Trophoblast cell (in vitro differentiated cells and primary cell): ENCODE measurements at regions not wholly inside any gene's neighbourhood (a gene's known extent, or its start where the extent isn't known, plus 50 kb on each side); places are given as distances from the start of the nearest gene placed in this dataset.

ENCODE experiments used
- DNase-seq, 2 donors: peaks; one replicate each; pipeline ENCODE4 v3.0.0-alpha.2; 2016
- H2AFZ ChIP-seq: 2 replicates; pipeline ENCODE4 v1.6.1; 2013; ENCODE audit warnings: low read length, moderate library complexity, mild to moderate bottlenecking; ENCODE audit not compliant: insufficient read depth, poor library complexity
- H2AK5ac ChIP-seq: 2 replicates; pipeline ENCODE4 v1.6.1; 2013; ENCODE audit warnings: mild to moderate bottlenecking, low read length
- H2BK120ac ChIP-seq: 2 replicates; pipeline ENCODE4 v1.6.1; 2013; ENCODE audit warnings: low read length, mild to moderate bottlenecking, moderate library complexity; ENCODE audit not compliant: insufficient read depth, poor library complexity
- H2BK12ac ChIP-seq: 2 replicates; pipeline ENCODE4 v1.6.1; 2013; ENCODE audit warnings: mild to moderate bottlenecking, low read length, moderate library complexity
- H2BK5ac ChIP-seq: 2 replicates; pipeline ENCODE4 v1.6.1; 2013; ENCODE audit warnings: low read length, low read depth, moderate library complexity, mild to moderate bottlenecking; ENCODE audit not compliant: poor library complexity
- H3K14ac ChIP-seq: 2 replicates; pipeline ENCODE4 v1.6.1; 2013; ENCODE audit warnings: mild to moderate bottlenecking, low read length
- H3K18ac ChIP-seq: 2 replicates; pipeline ENCODE4 v1.6.1; 2013; ENCODE audit warnings: mild to moderate bottlenecking, low read length
- H3K23ac ChIP-seq: 2 replicates; pipeline ENCODE4 v1.6.1; 2013; ENCODE audit warnings: low read length
- H3K27ac ChIP-seq: 2 replicates; pipeline ENCODE4 v1.5.1; 2013; ENCODE audit warnings: low read depth, mild to moderate bottlenecking, inconsistent platforms, low read length, moderate library complexity
- H3K27me3 ChIP-seq: 2 replicates; pipeline ENCODE4 v1.6.1; 2013; ENCODE audit warnings: inconsistent platforms, mild to moderate bottlenecking, low read length, moderate library complexity; ENCODE audit not compliant: insufficient read depth
- H3K36me3 ChIP-seq, 2 experiments: 1 replicate in 1 of 2; 2 replicates in 1 of 2; pipeline ENCODE4 v1.6.1; 2013; ENCODE audit warnings: low read length in 2 of 2, mild to moderate bottlenecking in 2 of 2, moderate library complexity in 1 of 2; ENCODE audit not compliant: insufficient read depth in 2 of 2, control insufficient read depth in 1 of 2
- H3K4ac ChIP-seq: 2 replicates; pipeline ENCODE4 v1.6.1; 2013; ENCODE audit warnings: low read depth, mild to moderate bottlenecking, low read length, moderate library complexity
- H3K4me1 ChIP-seq, 2 experiments: 1 replicate in 1 of 2; 2 replicates in 1 of 2; pipeline ENCODE4 v1.6.1; 2013; ENCODE audit warnings: low read length in 2 of 2, mild to moderate bottlenecking in 2 of 2, moderate library complexity in 1 of 2; ENCODE audit not compliant: insufficient read depth in 2 of 2, control insufficient read depth in 1 of 2
- H3K4me2 ChIP-seq: 2 replicates; pipeline ENCODE4 v1.6.1; 2013; ENCODE audit warnings: inconsistent platforms, mild to moderate bottlenecking, low read length, moderate library complexity
- H3K4me3 ChIP-seq: 2 replicates; pipeline ENCODE4 v1.5.1; 2013; ENCODE audit warnings: mild to moderate bottlenecking, low read depth, low read length, inconsistent platforms
- H3K79me1 ChIP-seq: one replicate; pipeline ENCODE4 v1.6.1; 2013; ENCODE audit warnings: low read length
- H3K79me2 ChIP-seq: 2 replicates; pipeline ENCODE4 v1.6.1; 2013; ENCODE audit warnings: low read length, mild to moderate bottlenecking; ENCODE audit not compliant: control insufficient read depth, insufficient read depth, poor library complexity
- H3K9ac ChIP-seq: 2 replicates; pipeline ENCODE4 v1.6.1; 2013; ENCODE audit warnings: mild to moderate bottlenecking, low read length
- H3K9me3 ChIP-seq: 2 replicates; pipeline ENCODE4 v1.6.1; 2013; ENCODE audit warnings: low read depth, mild to moderate bottlenecking, control low read depth, inconsistent platforms, low read length; ENCODE audit not compliant: insufficient read depth
- H4K12ac ChIP-seq: 2 replicates; pipeline ENCODE4 v1.6.1; 2013; ENCODE audit warnings: low read depth, mild to moderate bottlenecking, low read length, moderate library complexity
- H4K8ac ChIP-seq: 2 replicates; pipeline ENCODE4 v1.6.1; 2013; ENCODE audit warnings: low read depth, mild to moderate bottlenecking, low read length, moderate library complexity
- H4K91ac ChIP-seq: one replicate; pipeline ENCODE4 v1.6.1; 2013; ENCODE audit warnings: low read depth, mild to moderate bottlenecking, low read length, moderate library complexity
- WGBS: extraction: QIAGEN DNeasy Blood & Tissue Kit; methylation state at CpG from one replicate; pipeline ENCODE4 v1.1.7; 2013; ENCODE audit warnings: missing lambda C conversion rate; ENCODE audit not compliant: insufficient read length, insufficient coverage; ENCODE audit errors: extremely low coverage; 5-methylcytosine and 5-hydroxymethylcytosine counted together

GRCh38 chr5:2998106-2998505 is 246.6 kb upstream of the IRX2 start:
- Histone ChIP-seq H3K27ac (no peak overlapping the region), H3K23ac (no peak overlapping the region), H3K14ac (no peak overlapping the region), H2BK12ac (no peak overlapping the region), H3K18ac (no peak overlapping the region), H3K4me2 (no peak overlapping the region), H3K4ac (no peak overlapping the region), H2BK5ac (no peak overlapping the region), H3K27me3 (no peaks in the 10 kb centered on the region), H3K79me2 (no peaks in the 10 kb centered on the region), H4K8ac (no peak overlapping the region), H2AK5ac (no peak overlapping the region), H4K91ac (no peak overlapping the region), H2AFZ (no peak overlapping the region), H3K4me1 (peaks cover 7% of the 10 kb centered on the region in 2 experiments), H3K4me3 (no peak overlapping the region), H3K79me1 (no peaks in the 10 kb centered on the region), H4K12ac (no peak overlapping the region), H2BK120ac (no peak overlapping the region), H3K9ac (no peak overlapping the region), H3K36me3 (no peaks in the 10 kb centered on the region), H3K9me3 (peaks cover 4% of the 10 kb centered on the region)
- DNase-seq: no peak
- no CpG with 5 or more reads among the region's 8 CpGs for WGBS

DNA sequence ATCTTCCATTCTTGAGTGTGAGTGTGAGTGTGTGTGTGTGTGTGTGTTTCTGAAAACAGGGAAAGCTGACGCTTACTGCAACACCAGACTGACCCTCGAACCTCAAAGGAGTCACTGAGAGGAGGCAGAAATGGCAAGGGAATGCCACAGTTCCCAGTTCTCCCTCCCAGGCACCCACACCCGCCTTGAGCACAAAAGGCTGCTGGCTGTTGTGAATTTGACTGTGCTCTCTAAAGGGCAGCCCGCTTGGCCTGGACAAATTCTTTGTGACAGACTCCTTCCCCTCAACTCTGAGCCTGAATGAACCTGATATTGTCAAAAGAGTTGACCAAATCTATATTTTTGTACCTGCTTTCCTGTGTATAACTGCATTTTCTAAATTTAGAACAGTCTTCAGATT is 245.7 kb upstream of the IRX2 start:
- Histone ChIP-seq H4K8ac (no peak overlapping the region), H3K79me1 (no peaks in the 10 kb centered on the region), H2BK120ac (no peak overlapping the region), H3K9ac (no peak overlapping the region), H3K27me3 (no peaks in the 10 kb centered on the region), H3K4me3 (no peak overlapping the region), H3K18ac (no peak overlapping the region), H3K36me3 (no peaks in the 10 kb centered on the region), H3K4me1 (peaks cover 7% of the 10 kb centered on the region in 2 experiments), H3K9me3 (peaks cover 4% of the 10 kb centered on the region), H4K91ac (no peak overlapping the region), H3K79me2 (no peaks in the 10 kb centered on the region), H2AFZ (no peak overlapping the region), H3K14ac (no peak overlapping the region), H3K27ac (no peak overlapping the region), H2AK5ac (no peak overlapping the region), H3K23ac (no peak overlapping the region), H4K12ac (no peak overlapping the region), H2BK5ac (no peak overlapping the region), H3K4ac (no peak overlapping the region), H3K4me2 (no peak overlapping the region), H2BK12ac (no peak overlapping the region)
- no peak for DNase-seq
- WGBS: no CpG with 5 or more reads among the region's 4 CpGs

DNA sequence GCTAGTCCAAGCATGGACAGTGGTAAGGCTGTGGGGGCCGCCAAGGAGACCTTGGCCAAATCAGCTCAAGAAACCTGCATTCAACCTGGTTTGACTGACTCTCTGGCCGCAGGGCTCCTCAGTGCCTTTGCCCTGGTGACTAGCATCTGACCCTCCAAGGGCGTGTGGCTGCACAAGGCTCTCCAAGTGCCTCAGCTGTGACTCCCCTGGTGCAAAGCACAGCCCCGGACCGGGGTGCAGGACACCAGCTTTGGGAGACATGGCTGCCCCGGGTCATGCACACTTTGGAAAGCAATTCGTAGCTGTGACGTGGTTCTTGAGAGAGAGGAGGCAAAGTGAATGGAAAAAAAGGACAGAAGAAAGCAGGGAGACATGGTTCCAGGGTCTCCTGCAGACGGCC is 245.2 kb upstream of the IRX2 start:
- no CpG with 5 or more reads among the region's 9 CpGs for WGBS
- H3K4ac ChIP-seq: no peak overlapping the region
- no peak overlapping the region for H3K23ac ChIP-seq
- H3K79me2 ChIP-seq: no peaks in the 10 kb centered on the region
- no peaks in the 10 kb centered on the region for H3K27me3 ChIP-seq
- H4K8ac ChIP-seq: no peak overlapping the region
- no peak overlapping the region for H2AK5ac ChIP-seq
- H3K27ac ChIP-seq: no peak overlapping the region
- no peak overlapping the region for H2BK120ac ChIP-seq
- no peak overlapping the region for H3K4me3 ChIP-seq
- no peaks in the 10 kb centered on the region for H3K79me1 ChIP-seq
- H2BK12ac ChIP-seq: no peak overlapping the region
- H3K4me1 ChIP-seq: peaks cover 7% of the 10 kb centered on the region in 2 experiments
- H4K91ac ChIP-seq: no peak overlapping the region
- H4K12ac ChIP-seq: no peak overlapping the region
- peaks cover 3% of the 10 kb centered on the region for H3K9me3 ChIP-seq
- H2AFZ ChIP-seq: no peak overlapping the region
- no peak overlapping the region for H3K18ac ChIP-seq
- no peak overlapping the region for H2BK5ac ChIP-seq
- H3K36me3 ChIP-seq: no peaks in the 10 kb centered on the region
- H3K14ac ChIP-seq: no peak overlapping the region
- H3K4me2 ChIP-seq: no peak overlapping the region
- DNase-seq: no peak
- no peak overlapping the region for H3K9ac ChIP-seq

- H3K79me1 ChIP-seq: no peaks in the 10 kb centered on the region
- no peak overlapping the region for H4K91ac ChIP-seq
- H2BK12ac ChIP-seq: no peak overlapping the region
- H3K9me3 ChIP-seq: no peaks in the 10 kb centered on the region
- no peaks in the 10 kb centered on the region for H3K36me3 ChIP-seq
- no peak overlapping the region for H3K18ac ChIP-seq
- WGBS: no CpG with 5 or more reads among the region's 12 CpGs
- no peak overlapping the region for H2AFZ ChIP-seq
- no peak overlapping the region for H2AK5ac ChIP-seq
- no peak overlapping the region for H2BK120ac ChIP-seq
- H3K4ac ChIP-seq: no peak overlapping the region
- H3K4me3 ChIP-seq: no peak overlapping the region
- H3K79me2 ChIP-seq: no peaks in the 10 kb centered on the region
- no peak overlapping the region for H3K4me2 ChIP-seq
- H4K12ac ChIP-seq: no peak overlapping the region
- no peak overlapping the region for H3K14ac ChIP-seq
- H3K9ac ChIP-seq: no peak overlapping the region
- no peak overlapping the region for H3K23ac ChIP-seq
- no peak overlapping the region for H3K27ac ChIP-seq
- H4K8ac ChIP-seq: no peak overlapping the region
- no peaks in the 10 kb centered on the region for H3K27me3 ChIP-seq
- H2BK5ac ChIP-seq: no peak overlapping the region
- H3K4me1 ChIP-seq: peaks cover 7% of the 10 kb centered on the region in 2 experiments
- DNase-seq: no peak
Measured at GRCh38 chr5:2996248-2996647, 244.8 kb upstream of the IRX2 start.
